ENCODE measurements at regions not wholly inside any gene's neighbourhood (a gene's known extent, or its start where the extent isn't known, plus 50 kb on each side); places are given as distances from the start of the nearest gene placed in this dataset.
"Not testable (repeated sequence)": the region's sequence is repeated elsewhere in the genome, so short reads cannot be mapped to it uniquely, and the experiment has no call there.

GRCh38 chr1:104136621-104137020, 386.9 kb downstream of the AMY1C start:
- DNase-seq = no peak
- Mint-ChIP-seq H3K36me3 (ENCODE audit: low read depth) (no peaks in the 10 kb centered on the region), H3K9me3 (peaks cover 4% of the 10 kb centered on the region), H3K27me3 (no peaks in the 10 kb centered on the region), H3K4me3 (no peak overlapping the region), H3K4me1 (no peaks in the 10 kb centered on the region), H3K27ac (no peak overlapping the region)
- intact Hi-C loops (cut with micrococcal nuclease) = no loop called here

GRCh38 chr1:104156738-104157137, 407.0 kb downstream of the AMY1C start:
- no peaks in the 10 kb centered on the region for H3K36me3 Mint-ChIP-seq (ENCODE audit: low read depth)
- no peaks in the 10 kb centered on the region for H3K27me3 Mint-ChIP-seq
- no peak for DNase-seq
- no peak overlapping the region for H3K27ac Mint-ChIP-seq
- peaks cover 3% of the 10 kb centered on the region for H3K9me3 Mint-ChIP-seq
- no peak overlapping the region for H3K4me3 Mint-ChIP-seq
- intact Hi-C loops (cut with micrococcal nuclease) = no loop called here
- H3K4me1 Mint-ChIP-seq = no peaks in the 10 kb centered on the region

- Mint-ChIP-seq H3K4me3 (no peak overlapping the region), H3K4me1 (no peaks in the 10 kb centered on the region), H3K36me3 (ENCODE audit: low read depth) (no peaks in the 10 kb centered on the region), H3K9me3 (no peaks in the 10 kb centered on the region), H3K27me3 (no peaks in the 10 kb centered on the region), H3K27ac (no peak overlapping the region)
- no peak for DNase-seq
- intact Hi-C loops (cut with micrococcal nuclease) = no loop called here
These were observed 414.3 kb downstream of the AMY1C start for GRCh38 chr1:104163912-104164476.

GRCh38 chr1:104172243-104172681, 422.6 kb downstream of the AMY1C start:
- H3K27ac Mint-ChIP-seq = no peak overlapping the region
- no peak for DNase-seq
- no peaks in the 10 kb centered on the region for H3K27me3 Mint-ChIP-seq
- intact Hi-C loops (cut with micrococcal nuclease) = no loop called here
- H3K4me1 Mint-ChIP-seq = no peaks in the 10 kb centered on the region
- no peak overlapping the region for H3K4me3 Mint-ChIP-seq
- H3K36me3 Mint-ChIP-seq (ENCODE audit: low read depth) = no peaks in the 10 kb centered on the region
- H3K9me3 Mint-ChIP-seq = no peaks in the 10 kb centered on the region

- no peak for DNase-seq
- H3K27me3 Mint-ChIP-seq = no peaks in the 10 kb centered on the region
These were observed 432.6 kb downstream of the AMY1C start for GRCh38 chr1:104182251-104182650.

GRCh38 chr1:104189207-104189606, 439.5 kb downstream of the AMY1C start:
- no peak overlapping the region for H3K4me3 Mint-ChIP-seq
- H3K36me3 Mint-ChIP-seq (ENCODE audit: low read depth) = no peaks in the 10 kb centered on the region
- H3K27me3 Mint-ChIP-seq = no peaks in the 10 kb centered on the region
- intact Hi-C loops (cut with micrococcal nuclease) = no loop called here
- no peak overlapping the region for H3K27ac Mint-ChIP-seq
- H3K4me1 Mint-ChIP-seq = no peaks in the 10 kb centered on the region
- DNase-seq = no peak
- H3K9me3 Mint-ChIP-seq = no peaks in the 10 kb centered on the region

More at GRCh38 chr1:104182251-104182650, 432.6 kb downstream of the AMY1C start:
- Mint-ChIP-seq H3K9me3 (no peaks in the 10 kb centered on the region), H3K4me3 (no peak overlapping the region), H3K27ac (no peak overlapping the region), H3K4me1 (no peaks in the 10 kb centered on the region), H3K36me3 (ENCODE audit: low read depth) (no peaks in the 10 kb centered on the region)
- intact Hi-C loops (cut with micrococcal nuclease) = no loop called here

- Mint-ChIP-seq H3K4me3 (no peak overlapping the region), H3K27me3 (no peaks in the 10 kb centered on the region), H3K36me3 (ENCODE audit: low read depth) (no peaks in the 10 kb centered on the region), H3K9me3 (peaks cover 4% of the 10 kb centered on the region), H3K4me1 (no peaks in the 10 kb centered on the region), H3K27ac (no peak overlapping the region)
- no peak for DNase-seq
- intact Hi-C loops (cut with micrococcal nuclease) = no loop called here
These were observed 441.1 kb downstream of the AMY1C start for GRCh38 chr1:104190821-104191220.

GRCh38 chr1:104195395-104195794, 445.7 kb downstream of the AMY1C start:
- Mint-ChIP-seq H3K36me3 (ENCODE audit: low read depth) (no peaks in the 10 kb centered on the region), H3K27me3 (no peaks in the 10 kb centered on the region), H3K4me3 (no peak overlapping the region), H3K27ac (no peak overlapping the region), H3K4me1 (no peaks in the 10 kb centered on the region), H3K9me3 (peaks cover 7% of the 10 kb centered on the region)
- DNase-seq = no peak
- intact Hi-C loops (cut with micrococcal nuclease) = no loop called here

- Mint-ChIP-seq H3K4me3 (no peak overlapping the region), H3K9me3 (peaks cover 7% of the 10 kb centered on the region), H3K27me3 (no peaks in the 10 kb centered on the region), H3K4me1 (no peaks in the 10 kb centered on the region), H3K27ac (no peak overlapping the region), H3K36me3 (ENCODE audit: low read depth) (no peaks in the 10 kb centered on the region)
- DNase-seq = no peak
- intact Hi-C loops (cut with micrococcal nuclease) = no loop called here
These were observed 446.4 kb downstream of the AMY1C start for GRCh38 chr1:104196136-104196535.

GRCh38 chr1:104197516-104197915, 447.8 kb downstream of the AMY1C start:
- DNase-seq = no peak
- Mint-ChIP-seq H3K4me1 (no peaks in the 10 kb centered on the region), H3K9me3 (peaks cover 7% of the 10 kb centered on the region)

GRCh38 chr1:104212239-104212638, 462.5 kb downstream of the AMY1C start:
- Mint-ChIP-seq H3K9me3 (peaks cover 4% of the 10 kb centered on the region), H3K4me1 (no peaks in the 10 kb centered on the region), H3K36me3 (ENCODE audit: low read depth) (no peaks in the 10 kb centered on the region), H3K27ac (no peak overlapping the region), H3K4me3 (no peak overlapping the region), H3K27me3 (no peaks in the 10 kb centered on the region)
- no peak for DNase-seq
- intact Hi-C loops (cut with micrococcal nuclease) = no loop called here

More at GRCh38 chr1:104197516-104197915, 447.8 kb downstream of the AMY1C start:
- intact Hi-C loops (cut with micrococcal nuclease) = no loop called here
- no peak overlapping the region for H3K4me3 Mint-ChIP-seq
- no peaks in the 10 kb centered on the region for H3K36me3 Mint-ChIP-seq (ENCODE audit: low read depth)
- no peak overlapping the region for H3K27ac Mint-ChIP-seq
- H3K27me3 Mint-ChIP-seq = no peaks in the 10 kb centered on the region

- H3K4me1 Mint-ChIP-seq; H3K4me3 Mint-ChIP-seq; H3K27me3 Mint-ChIP-seq; intact Hi-C loops (cut with micrococcal nuclease); H3K27ac Mint-ChIP-seq; H3K36me3 Mint-ChIP-seq (ENCODE audit: low read depth); DNase-seq: not testable (repeated sequence)
- peaks cover 10% of the 10 kb centered on the region for H3K9me3 Mint-ChIP-seq
These were observed 467.8 kb downstream of the AMY1C start for GRCh38 chr1:104217395-104217986.

GRCh38 chr1:104229860-104230259, 480.2 kb downstream of the AMY1C start:
- no peak overlapping the region for H3K4me3 Mint-ChIP-seq
- no peaks in the 10 kb centered on the region for H3K4me1 Mint-ChIP-seq
- no peaks in the 10 kb centered on the region for H3K9me3 Mint-ChIP-seq
- no peaks in the 10 kb centered on the region for H3K27me3 Mint-ChIP-seq
- H3K27ac Mint-ChIP-seq = no peak overlapping the region
- intact Hi-C loops (cut with micrococcal nuclease) = no loop called here
- H3K36me3 Mint-ChIP-seq (ENCODE audit: low read depth) = no peaks in the 10 kb centered on the region
- no peak for DNase-seq

GRCh38 chr1:104231676-104232075, 482.0 kb downstream of the AMY1C start:
- H3K27me3 Mint-ChIP-seq = no peaks in the 10 kb centered on the region
- no peaks in the 10 kb centered on the region for H3K4me1 Mint-ChIP-seq
- H3K4me3 Mint-ChIP-seq = no peak overlapping the region
- H3K27ac Mint-ChIP-seq = no peak overlapping the region
- H3K36me3 Mint-ChIP-seq (ENCODE audit: low read depth) = no peaks in the 10 kb centered on the region
- H3K9me3 Mint-ChIP-seq = no peaks in the 10 kb centered on the region
- intact Hi-C loops (cut with micrococcal nuclease) = no loop called here
- no peak for DNase-seq

GRCh38 chr1:104235141-104235540, 485.4 kb downstream of the AMY1C start:
- no peaks in the 10 kb centered on the region for H3K4me1 Mint-ChIP-seq
- H3K9me3 Mint-ChIP-seq = no peaks in the 10 kb centered on the region
- DNase-seq = no peak
- no peak overlapping the region for H3K27ac Mint-ChIP-seq
- H3K27me3 Mint-ChIP-seq = no peaks in the 10 kb centered on the region
- no peaks in the 10 kb centered on the region for H3K36me3 Mint-ChIP-seq (ENCODE audit: low read depth)
- no peak overlapping the region for H3K4me3 Mint-ChIP-seq
- intact Hi-C loops (cut with micrococcal nuclease) = no loop called here

Measured in activated CD4-positive, alpha-beta T cell treated with anti-CD3 and anti-CD28 coated beads, Interleukin-2, amount 10 ng/mL, durations not matched to agents 24 days and 14 days (primary cell).